Activated naive CD4-positive, alpha-beta T cell treated with anti-CD3 and anti-CD28 coated beads, Interleukin-2, amount 50 U/mL, for 24 hours (primary cell): ENCODE measurements at regions not wholly inside any gene's neighbourhood (a gene's known extent, or its start where the extent isn't known, plus 50 kb on each side); places are given as distances from the start of the nearest gene placed in this dataset.
A peak's percentile ranks its signal among the peaks of the same experiment; 100 is the strongest.

Experiments used
- H3K27ac Mint-ChIP-seq: one replicate; pipeline ENCODE4 v1.8.0; 2021; ENCODE audit warnings: mild to moderate bottlenecking, mixed read lengths
- H3K27me3 Mint-ChIP-seq: one replicate; pipeline ENCODE4 v1.8.0; 2021; ENCODE audit warnings: mixed read lengths
- H3K36me3 Mint-ChIP-seq: one replicate; pipeline ENCODE4 v1.8.0; 2021; ENCODE audit warnings: mixed read lengths
- H3K4me1 Mint-ChIP-seq: one replicate; pipeline ENCODE4 v1.8.0; 2021; ENCODE audit warnings: mixed read lengths
- H3K4me3 Mint-ChIP-seq: one replicate; pipeline ENCODE4 v1.8.0; 2021; ENCODE audit warnings: mild to moderate bottlenecking, mixed read lengths
- H3K9me3 Mint-ChIP-seq: one replicate; pipeline ENCODE4 v1.8.0; 2021; ENCODE audit warnings: mixed read lengths

DNA sequence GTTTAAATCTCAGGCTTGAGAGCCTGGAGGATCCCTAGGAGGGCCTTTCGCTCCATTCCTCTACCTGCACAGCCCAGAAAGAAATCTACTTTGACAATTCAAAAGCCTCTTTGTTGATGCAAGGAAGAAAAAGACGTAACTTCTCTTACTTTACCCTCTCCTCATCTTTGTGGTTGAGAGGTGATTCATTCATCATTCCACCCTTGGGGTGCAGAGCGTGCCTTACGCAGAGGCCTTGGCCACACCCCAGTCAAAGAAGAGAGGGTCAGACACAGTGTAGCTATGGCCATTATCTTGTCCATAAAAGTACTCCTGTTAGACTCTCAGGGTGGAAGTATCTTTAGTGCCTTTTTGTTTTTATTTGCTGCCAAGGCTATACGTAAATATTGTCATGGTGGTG is 184.0 kb downstream of the IRS2 start:
- H3K4me3 Mint-ChIP-seq, result no peak overlapping the region
- no peak overlapping the region for H3K27ac Mint-ChIP-seq
- no peaks in the 10 kb centered on the region for H3K36me3 Mint-ChIP-seq
- peaks cover 1% of the 10 kb centered on the region for H3K27me3 Mint-ChIP-seq
- H3K4me1 Mint-ChIP-seq, result peaks cover 4% of the 10 kb centered on the region
- H3K9me3 Mint-ChIP-seq, result no peaks in the 10 kb centered on the region

DNA sequence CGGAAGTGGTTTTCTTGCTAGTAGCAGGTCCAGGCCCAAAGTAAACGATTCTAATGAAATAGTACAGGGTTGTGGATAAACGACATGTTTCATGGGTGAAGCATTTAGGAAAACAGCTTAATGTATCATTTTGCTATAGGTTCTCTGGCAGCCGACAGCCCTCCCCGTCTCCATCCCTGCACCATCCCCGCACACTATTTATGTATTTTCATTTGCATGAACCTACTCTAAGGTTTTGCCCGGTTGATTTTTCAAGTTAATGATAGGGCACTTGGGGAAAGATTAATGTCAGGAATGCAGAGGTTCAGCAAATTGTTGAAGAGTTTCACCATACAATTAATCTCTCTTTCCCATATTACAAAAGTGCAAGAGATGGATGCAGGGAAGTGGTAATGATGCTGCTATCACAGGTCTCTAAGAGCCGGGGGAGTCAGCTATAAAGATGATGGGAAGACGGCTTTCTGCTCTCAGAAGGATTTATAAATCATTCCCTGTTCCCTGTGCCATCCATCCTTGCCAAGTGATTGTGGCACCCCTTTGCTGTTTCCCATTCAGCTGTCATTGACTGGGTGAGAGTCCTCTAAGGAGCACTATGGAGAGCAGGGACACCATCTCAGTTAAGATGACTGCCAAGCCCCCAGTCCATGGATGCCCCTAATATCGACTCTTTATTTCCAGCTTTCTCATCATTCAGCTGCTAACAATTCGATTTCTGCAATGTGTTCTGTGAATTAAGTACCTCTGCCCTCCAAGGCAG is 186.3 kb downstream of the IRS2 start:
- Mint-ChIP-seq H3K4me1 (no peaks in the 10 kb centered on the region), H3K27me3 (no peaks in the 10 kb centered on the region), H3K36me3 (no peaks in the 10 kb centered on the region), H3K27ac (peak overlapping the region; percentile 48), H3K4me3 (no peak overlapping the region), H3K9me3 (no peaks in the 10 kb centered on the region)

GRCh38 chr13:109595471-109595870 is 190.9 kb downstream of the IRS2 start:
- H3K36me3 Mint-ChIP-seq, result no peaks in the 10 kb centered on the region
- H3K27me3 Mint-ChIP-seq, result no peaks in the 10 kb centered on the region
- no peaks in the 10 kb centered on the region for H3K9me3 Mint-ChIP-seq
- H3K4me1 Mint-ChIP-seq, result no peaks in the 10 kb centered on the region
- H3K4me3 Mint-ChIP-seq, result no peak overlapping the region
- no peak overlapping the region for H3K27ac Mint-ChIP-seq

- no peaks in the 10 kb centered on the region for H3K27me3 Mint-ChIP-seq
- no peak overlapping the region for H3K27ac Mint-ChIP-seq
- H3K4me3 Mint-ChIP-seq, result no peak overlapping the region
- H3K9me3 Mint-ChIP-seq, result no peaks in the 10 kb centered on the region
- no peaks in the 10 kb centered on the region for H3K4me1 Mint-ChIP-seq
- no peaks in the 10 kb centered on the region for H3K36me3 Mint-ChIP-seq
These were observed 193.2 kb downstream of the IRS2 start for GRCh38 chr13:109593230-109593629.

DNA sequence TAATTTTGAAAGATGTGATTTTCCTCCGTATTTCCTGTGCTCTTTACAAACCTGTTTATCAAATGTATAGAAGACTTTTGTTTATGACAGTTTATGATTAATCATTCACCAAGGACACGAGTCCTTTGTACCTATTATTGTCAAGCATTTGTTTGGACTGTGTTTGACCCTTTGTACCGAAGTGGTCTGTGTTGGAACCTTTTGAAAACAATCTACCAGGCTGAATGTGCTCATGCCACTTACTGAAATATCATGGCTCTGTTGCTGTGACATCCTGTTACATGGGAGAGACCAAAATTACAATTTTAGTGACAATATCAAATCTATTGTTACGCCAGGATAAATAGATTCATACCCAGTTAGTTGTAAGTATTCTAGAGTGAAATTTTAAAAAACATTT is 193.6 kb downstream of the IRS2 start:
- H3K9me3 Mint-ChIP-seq, result no peaks in the 10 kb centered on the region
- no peak overlapping the region for H3K27ac Mint-ChIP-seq
- no peak overlapping the region for H3K4me3 Mint-ChIP-seq
- H3K36me3 Mint-ChIP-seq, result no peaks in the 10 kb centered on the region
- no peaks in the 10 kb centered on the region for H3K4me1 Mint-ChIP-seq
- no peaks in the 10 kb centered on the region for H3K27me3 Mint-ChIP-seq

- Mint-ChIP-seq H3K4me3 (no peak overlapping the region), H3K27ac (no peak overlapping the region), H3K9me3 (no peaks in the 10 kb centered on the region), H3K36me3 (no peaks in the 10 kb centered on the region), H3K4me1 (no peaks in the 10 kb centered on the region), H3K27me3 (no peaks in the 10 kb centered on the region)
These were observed 198.7 kb downstream of the IRS2 start for GRCh38 chr13:109587689-109588088.

DNA sequence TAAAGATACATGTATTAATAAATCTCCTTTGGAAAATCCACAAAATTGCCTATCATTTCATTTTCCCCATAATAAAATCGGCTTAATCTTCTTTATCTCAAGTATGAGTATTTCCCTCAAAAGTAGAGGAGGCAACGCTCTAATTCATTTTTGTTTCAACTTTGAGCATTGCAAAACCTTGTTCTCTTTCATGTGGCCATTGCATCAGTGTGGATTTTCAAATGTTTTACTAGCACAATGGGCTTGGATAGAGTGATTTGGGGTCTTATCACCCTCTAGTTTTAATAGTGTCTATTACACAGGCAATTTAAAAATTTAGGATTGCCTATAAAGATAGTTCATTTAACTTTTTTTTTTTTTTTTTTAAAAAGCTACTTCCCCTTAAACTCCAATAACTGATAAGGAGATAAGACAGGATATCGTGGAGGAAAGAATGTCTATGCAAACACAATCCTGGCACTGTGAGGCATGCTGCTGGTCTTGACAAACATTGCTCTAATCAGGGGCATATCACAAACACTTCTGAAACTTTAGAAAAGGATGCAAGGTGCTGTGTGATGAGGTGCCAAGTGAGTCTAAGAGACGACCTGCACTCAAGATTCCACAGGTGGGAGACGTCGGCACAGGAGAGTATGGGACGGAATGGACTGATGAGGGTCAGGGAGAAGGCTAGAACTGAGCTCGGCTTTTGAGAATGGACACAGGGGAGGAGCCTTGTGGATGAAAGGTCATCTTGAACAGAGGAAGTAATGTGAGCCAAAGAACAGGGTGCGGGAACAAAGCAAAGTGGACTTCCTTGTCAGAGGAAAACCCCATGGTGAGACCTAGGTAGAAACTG is 199.7 kb downstream of the IRS2 start:
- Mint-ChIP-seq H3K9me3 (no peaks in the 10 kb centered on the region), H3K4me3 (no peak overlapping the region), H3K4me1 (no peaks in the 10 kb centered on the region), H3K36me3 (no peaks in the 10 kb centered on the region), H3K27me3 (no peaks in the 10 kb centered on the region), H3K27ac (no peak overlapping the region)

DNA sequence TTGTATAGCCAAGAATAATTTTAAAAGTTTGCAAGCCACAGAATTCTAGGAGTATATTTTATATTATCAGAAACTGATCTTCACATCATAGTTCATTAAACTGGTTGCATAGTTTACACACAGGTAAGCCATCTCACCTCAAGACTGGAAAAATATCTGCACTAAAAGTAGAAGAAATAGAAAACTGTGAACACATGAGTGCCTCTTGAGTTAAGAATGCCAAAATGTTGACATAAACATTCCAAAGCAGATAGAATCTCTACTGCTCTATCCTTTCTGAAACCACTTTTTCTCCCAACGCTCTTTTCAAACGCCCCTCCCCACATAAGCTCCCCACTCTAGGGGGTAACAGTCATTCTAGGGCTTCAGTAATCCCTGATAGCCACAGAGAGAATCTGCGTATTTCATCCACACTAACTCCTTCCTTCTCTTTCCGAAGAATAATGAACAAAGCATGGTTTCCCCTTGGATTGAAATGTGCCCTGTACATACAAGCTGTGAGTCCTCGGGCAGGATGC is 201.5 kb downstream of the IRS2 start:
- H3K27ac Mint-ChIP-seq, result no peak overlapping the region
- no peaks in the 10 kb centered on the region for H3K9me3 Mint-ChIP-seq
- no peaks in the 10 kb centered on the region for H3K36me3 Mint-ChIP-seq
- no peak overlapping the region for H3K4me3 Mint-ChIP-seq
- H3K4me1 Mint-ChIP-seq, result no peaks in the 10 kb centered on the region
- H3K27me3 Mint-ChIP-seq, result no peaks in the 10 kb centered on the region

- no peak overlapping the region for H3K27ac Mint-ChIP-seq
- H3K27me3 Mint-ChIP-seq, result no peaks in the 10 kb centered on the region
- no peaks in the 10 kb centered on the region for H3K36me3 Mint-ChIP-seq
These were observed 209.1 kb downstream of the IRS2 start for GRCh38 chr13:109577191-109577700.

DNA sequence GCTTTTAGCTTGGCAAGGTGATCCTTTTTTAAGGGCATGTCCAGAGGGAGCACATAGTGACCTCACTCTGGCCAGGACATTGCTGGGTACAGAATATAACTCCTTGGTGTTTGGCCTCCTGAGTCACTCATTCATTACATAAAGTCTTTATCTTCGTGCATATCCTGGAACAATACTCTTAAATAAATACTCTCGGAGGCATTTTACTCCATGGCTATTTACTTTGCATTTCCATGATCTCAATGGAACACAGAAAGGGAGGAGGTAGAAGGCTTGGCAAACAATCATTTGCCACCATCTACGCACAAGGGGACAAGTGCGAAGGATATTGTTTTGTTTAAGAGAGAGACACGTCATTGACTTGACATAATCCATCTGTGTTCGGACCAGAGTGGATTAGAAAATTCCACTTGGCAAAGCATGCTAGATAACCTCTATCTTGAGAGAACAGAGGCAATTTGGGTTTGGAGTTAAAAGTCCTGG is 210.0 kb downstream of the IRS2 start:
- H3K4me1 Mint-ChIP-seq, result peaks cover 3% of the 10 kb centered on the region
- H3K9me3 Mint-ChIP-seq, result no peaks in the 10 kb centered on the region
- H3K27me3 Mint-ChIP-seq, result no peaks in the 10 kb centered on the region
- no peak overlapping the region for H3K4me3 Mint-ChIP-seq
- no peaks in the 10 kb centered on the region for H3K36me3 Mint-ChIP-seq
- H3K27ac Mint-ChIP-seq, result no peak overlapping the region

More at GRCh38 chr13:109577191-109577700, 209.1 kb downstream of the IRS2 start:
- no peaks in the 10 kb centered on the region for H3K9me3 Mint-ChIP-seq
- no peak overlapping the region for H3K4me3 Mint-ChIP-seq
- H3K4me1 Mint-ChIP-seq, result peaks cover 3% of the 10 kb centered on the region

DNA sequence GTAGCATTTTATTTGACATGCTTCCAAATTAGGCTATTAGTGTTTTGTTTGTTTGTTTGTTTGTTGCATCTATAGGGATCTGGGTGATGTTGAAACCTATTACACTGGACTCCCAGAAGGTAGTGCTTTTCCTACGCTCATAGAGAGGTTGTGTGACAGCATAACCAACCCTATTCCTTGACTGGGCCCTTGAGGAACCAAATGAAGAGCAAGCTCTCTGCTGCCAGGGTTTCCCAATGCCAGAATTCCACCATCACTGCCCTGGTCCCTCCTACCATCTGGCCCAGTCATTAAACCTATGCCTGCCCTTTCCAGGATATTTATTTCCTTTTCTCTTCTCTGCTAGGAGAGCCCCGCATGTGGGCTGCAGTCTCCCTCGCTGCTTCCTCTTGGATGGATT is 210.6 kb downstream of the IRS2 start:
- no peaks in the 10 kb centered on the region for H3K9me3 Mint-ChIP-seq
- no peak overlapping the region for H3K4me3 Mint-ChIP-seq
- no peaks in the 10 kb centered on the region for H3K36me3 Mint-ChIP-seq
- H3K4me1 Mint-ChIP-seq, result peaks cover 7% of the 10 kb centered on the region
- no peak overlapping the region for H3K27ac Mint-ChIP-seq
- no peaks in the 10 kb centered on the region for H3K27me3 Mint-ChIP-seq

DNA sequence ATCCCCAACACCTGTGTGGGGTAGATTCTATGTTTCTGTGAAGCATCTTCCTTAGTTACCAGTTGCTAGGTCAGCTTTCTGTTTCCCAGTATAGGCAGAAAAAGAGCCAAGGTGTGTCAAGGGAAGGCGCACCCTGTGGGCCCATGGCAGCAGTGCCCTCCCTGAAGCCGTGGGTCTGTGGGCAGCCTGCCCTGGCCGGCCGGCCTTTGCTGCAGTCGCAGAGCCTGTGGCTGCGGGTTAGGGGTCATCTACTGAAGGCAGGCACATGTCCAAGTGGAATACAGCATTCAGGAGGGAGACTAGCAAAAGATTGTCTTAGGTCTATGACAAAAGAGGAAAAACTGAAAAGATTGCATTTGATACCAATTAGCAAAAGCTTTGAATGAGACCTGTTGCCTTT is 214.0 kb downstream of the IRS2 start:
- Mint-ChIP-seq H3K36me3 (no peaks in the 10 kb centered on the region), H3K4me3 (no peak overlapping the region), H3K27me3 (no peaks in the 10 kb centered on the region), H3K9me3 (no peaks in the 10 kb centered on the region), H3K27ac (no peak overlapping the region), H3K4me1 (peaks cover 18% of the 10 kb centered on the region)

- Mint-ChIP-seq H3K27me3 (no peaks in the 10 kb centered on the region), H3K4me3 (peak overlapping the region; percentile 48), H3K36me3 (no peaks in the 10 kb centered on the region), H3K9me3 (no peaks in the 10 kb centered on the region), H3K27ac (peak overlapping the region; percentile 41), H3K4me1 (peaks cover 18% of the 10 kb centered on the region)
These were observed 216.2 kb downstream of the IRS2 start for GRCh38 chr13:109569958-109570711.

GRCh38 chr13:109568339-109568818 is 218.0 kb downstream of the IRS2 start:
- Mint-ChIP-seq H3K4me3 (no peak overlapping the region), H3K27ac (peak overlapping the region; percentile 1), H3K36me3 (no peaks in the 10 kb centered on the region), H3K4me1 (peaks cover 17% of the 10 kb centered on the region), H3K9me3 (no peaks in the 10 kb centered on the region), H3K27me3 (no peaks in the 10 kb centered on the region)

DNA sequence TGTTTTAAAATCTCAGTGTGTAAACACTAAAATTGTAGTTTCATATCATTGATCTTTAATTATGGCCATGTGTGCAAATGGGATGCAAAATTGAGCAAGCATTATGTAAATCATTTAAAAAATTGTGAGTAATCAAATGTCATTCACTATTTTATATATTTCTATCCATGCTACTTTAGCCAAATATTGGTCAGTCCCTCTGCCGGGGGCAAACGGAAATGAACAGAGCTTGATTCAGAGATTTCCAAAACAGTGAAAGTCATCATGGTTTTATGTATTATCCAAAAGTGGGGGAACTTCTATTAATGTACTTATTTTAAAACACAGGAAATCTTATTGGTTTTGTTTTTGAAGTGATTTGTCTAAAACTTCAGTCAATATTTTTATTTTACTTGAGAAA is 219.1 kb downstream of the IRS2 start:
- Mint-ChIP-seq H3K4me1 (peaks cover 15% of the 10 kb centered on the region), H3K9me3 (no peaks in the 10 kb centered on the region), H3K4me3 (no peak overlapping the region), H3K36me3 (no peaks in the 10 kb centered on the region), H3K27ac (no peak overlapping the region), H3K27me3 (no peaks in the 10 kb centered on the region)
